Bronchial epithelial cell (primary cell): ENCODE measurements at regions not wholly inside any gene's neighbourhood (a gene's known extent, or its start where the extent isn't known, plus 50 kb on each side); places are given as distances from the start of the nearest gene placed in this dataset.

ENCODE experiments used
- DNase-seq: peaks from one replicate; pipeline ENCODE4 v3.0.0-alpha.2; 2010; ENCODE audit warnings: low read depth
- FAIRE-seq: peaks from 2 replicates; lab custom pipeline; 2011; peaks lifted over from hg19 to GRCh38; lab: Jason Lieb, UNC
- H3K27me3 ChIP-seq: 2 replicates; pipeline ENCODE4 v1.5.1; 2011; ENCODE audit warnings: low read length; ENCODE audit not compliant: control insufficient read depth, insufficient read depth
- H3K36me3 ChIP-seq: 2 replicates; pipeline ENCODE4 v1.5.1; 2011; ENCODE audit warnings: low read length; ENCODE audit not compliant: control insufficient read depth, insufficient read depth
- H3K4me3 ChIP-seq: 2 replicates; pipeline ENCODE4 v1.5.1; 2011; ENCODE audit warnings: mild to moderate bottlenecking, low read depth, low read length, control low read depth
- TF ChIP-seq, protein P1 (sequence below): IDR thresholded peaks from 2 replicates; pipeline ENCODE4 v1.5.1; 2011; ENCODE audit warnings: mild to moderate bottlenecking, moderate library complexity, low read length, control low read depth, inconsistent platforms; ENCODE audit not compliant: insufficient read depth, severe bottlenecking

DNA sequence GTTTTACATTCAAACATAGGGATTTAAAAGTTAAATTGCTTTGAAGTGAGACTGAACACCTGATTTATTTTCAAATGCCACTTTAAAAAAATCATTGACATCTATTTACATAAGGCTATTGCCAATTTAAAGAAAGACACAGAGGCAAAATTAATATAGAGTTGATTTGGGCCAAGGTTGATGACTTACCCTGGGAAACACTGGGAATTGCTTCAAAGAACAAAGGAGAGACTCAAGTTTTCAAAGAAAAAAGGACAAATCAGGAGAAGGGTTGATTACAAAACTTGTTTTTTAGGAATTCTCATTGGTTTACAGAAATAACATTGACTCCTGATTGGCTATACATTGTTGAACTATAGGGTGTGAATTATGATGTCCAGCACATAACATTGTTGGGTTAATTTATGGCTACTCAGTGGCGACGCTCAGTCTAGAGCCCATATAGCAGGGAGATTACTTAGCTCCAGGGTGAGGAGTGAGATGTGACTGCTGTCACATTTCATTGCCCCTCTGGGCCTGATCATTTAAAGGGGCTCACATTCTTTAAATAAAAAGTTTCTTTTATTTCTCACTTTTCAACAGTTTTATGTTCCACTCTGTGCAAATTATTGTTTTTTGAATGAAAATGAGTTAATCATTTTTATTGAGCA lies 184.6 kb downstream of the SPATA18 start:
- Histone ChIP-seq H3K4me3 (no peak overlapping the region), H3K36me3 (no peaks in the 10 kb centered on the region), H3K27me3 (no peaks in the 10 kb centered on the region)
- no peak for DNase-seq
- TF ChIP-seq, protein P1, sequence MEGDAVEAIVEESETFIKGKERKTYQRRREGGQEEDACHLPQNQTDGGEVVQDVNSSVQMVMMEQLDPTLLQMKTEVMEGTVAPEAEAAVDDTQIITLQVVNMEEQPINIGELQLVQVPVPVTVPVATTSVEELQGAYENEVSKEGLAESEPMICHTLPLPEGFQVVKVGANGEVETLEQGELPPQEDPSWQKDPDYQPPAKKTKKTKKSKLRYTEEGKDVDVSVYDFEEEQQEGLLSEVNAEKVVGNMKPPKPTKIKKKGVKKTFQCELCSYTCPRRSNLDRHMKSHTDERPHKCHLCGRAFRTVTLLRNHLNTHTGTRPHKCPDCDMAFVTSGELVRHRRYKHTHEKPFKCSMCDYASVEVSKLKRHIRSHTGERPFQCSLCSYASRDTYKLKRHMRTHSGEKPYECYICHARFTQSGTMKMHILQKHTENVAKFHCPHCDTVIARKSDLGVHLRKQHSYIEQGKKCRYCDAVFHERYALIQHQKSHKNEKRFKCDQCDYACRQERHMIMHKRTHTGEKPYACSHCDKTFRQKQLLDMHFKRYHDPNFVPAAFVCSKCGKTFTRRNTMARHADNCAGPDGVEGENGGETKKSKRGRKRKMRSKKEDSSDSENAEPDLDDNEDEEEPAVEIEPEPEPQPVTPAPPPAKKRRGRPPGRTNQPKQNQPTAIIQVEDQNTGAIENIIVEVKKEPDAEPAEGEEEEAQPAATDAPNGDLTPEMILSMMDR = no peak
- no peak for FAIRE-seq

DNA sequence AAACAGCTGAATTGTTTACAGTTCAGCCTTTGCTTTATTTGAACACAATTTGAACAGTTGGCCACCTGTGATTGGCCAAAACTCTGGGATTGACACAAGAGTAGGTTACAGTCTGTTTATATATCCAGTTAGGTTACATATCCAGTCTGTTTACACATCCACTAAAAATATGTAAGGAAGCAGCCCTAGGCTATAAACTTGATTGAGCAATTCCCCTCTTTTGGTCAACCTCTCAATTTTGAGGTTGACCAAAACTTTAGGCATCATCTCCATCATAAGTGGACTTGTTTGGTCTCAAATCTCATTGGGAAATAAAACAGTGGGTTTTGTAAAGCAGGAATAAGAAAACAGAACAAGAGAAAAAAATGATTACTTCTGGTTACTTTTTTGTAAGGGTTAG lies 190.8 kb downstream of the SPATA18 start:
- no peak overlapping the region for H3K4me3 ChIP-seq
- TF ChIP-seq, protein P1 = no peak
- no peaks in the 10 kb centered on the region for H3K27me3 ChIP-seq
- DNase-seq = peak; percentile 23
- no peak for FAIRE-seq
- no peaks in the 10 kb centered on the region for H3K36me3 ChIP-seq

DNA sequence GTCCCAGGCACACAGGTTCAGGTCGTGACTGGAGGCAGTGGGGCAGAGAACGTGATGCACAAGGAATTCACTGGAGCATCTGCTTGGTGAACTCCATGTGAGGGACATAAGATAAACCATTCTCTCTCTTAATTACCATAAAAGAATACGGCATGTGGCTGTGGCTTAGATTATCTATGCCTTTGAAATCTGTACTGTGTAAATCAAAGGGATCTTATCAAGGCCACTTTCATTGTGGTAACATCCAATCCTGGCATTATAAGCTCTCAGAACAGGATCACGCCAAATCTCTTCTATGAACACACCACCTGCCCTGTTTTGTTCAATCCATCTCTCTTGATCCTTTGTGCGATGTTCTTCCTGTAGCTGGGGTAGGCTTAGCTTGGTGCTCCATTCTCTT lies 192.3 kb downstream of the SPATA18 start:
- H3K27me3 ChIP-seq = no peaks in the 10 kb centered on the region
- H3K36me3 ChIP-seq = no peaks in the 10 kb centered on the region
- no peak overlapping the region for H3K4me3 ChIP-seq
- FAIRE-seq (no peak), DNase-seq (no peak)
- TF ChIP-seq, protein P1 = no peak

DNA sequence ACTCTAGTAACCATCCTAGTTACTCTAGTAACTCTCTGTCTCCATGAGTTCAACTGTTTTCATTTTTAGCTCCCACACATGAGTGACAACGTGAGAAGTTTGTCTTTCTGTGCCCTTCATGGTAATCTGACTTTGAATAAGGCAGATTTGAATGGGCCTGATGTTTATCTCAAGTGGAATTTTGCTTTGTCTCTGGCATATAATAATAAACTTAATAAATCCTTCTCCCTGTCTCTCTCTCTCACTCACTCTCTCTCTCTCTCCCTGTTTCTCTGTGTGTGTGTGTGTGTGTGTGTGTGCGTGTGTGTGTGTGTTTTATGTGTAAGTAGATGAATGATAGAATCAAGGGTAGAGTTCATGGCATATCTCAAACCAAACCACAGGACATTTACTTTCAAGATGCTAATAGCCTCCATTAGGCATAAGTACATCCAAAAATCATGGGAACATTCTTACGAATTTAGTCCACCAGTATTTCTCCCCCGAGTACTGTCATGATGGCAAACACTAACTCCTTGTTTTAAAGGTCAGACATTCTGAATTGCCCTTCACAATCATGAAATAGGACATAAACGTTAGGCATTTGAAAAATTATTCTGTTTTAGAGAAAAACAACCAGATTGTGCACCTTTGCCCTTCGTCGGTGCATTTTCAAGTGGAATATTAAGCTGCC lies 193.1 kb downstream of the SPATA18 start:
- no peak for FAIRE-seq
- H3K4me3 ChIP-seq = no peak overlapping the region
- no peaks in the 10 kb centered on the region for H3K36me3 ChIP-seq
- no peaks in the 10 kb centered on the region for H3K27me3 ChIP-seq
- DNase-seq = no peak
- TF ChIP-seq, protein P1 = no peak

DNA sequence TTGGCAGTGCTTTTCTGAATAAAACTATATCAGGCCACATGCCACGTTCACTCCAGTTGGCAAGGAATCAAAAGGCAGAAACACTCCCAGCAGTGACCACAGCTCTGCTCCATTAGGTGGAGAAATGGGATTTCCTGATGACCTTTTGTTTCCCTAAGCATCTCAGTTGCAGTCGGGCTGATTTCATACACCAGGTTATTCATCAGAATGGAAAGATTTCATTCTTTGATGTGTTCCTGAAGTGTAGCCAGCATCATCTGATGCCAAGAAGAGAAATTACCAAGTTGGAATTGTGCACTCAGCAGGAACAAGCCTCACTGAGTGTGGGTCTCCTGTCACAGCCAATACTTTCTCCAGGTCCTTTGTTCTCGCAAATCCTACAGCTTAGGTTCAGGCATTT lies 193.7 kb downstream of the SPATA18 start:
- TF ChIP-seq, protein P1 = no peak

More for the DNA sequence above, 193.7 kb downstream of the SPATA18 start:
- FAIRE-seq (no peak), DNase-seq (no peak)
- Histone ChIP-seq H3K27me3 (no peaks in the 10 kb centered on the region), H3K36me3 (no peaks in the 10 kb centered on the region), H3K4me3 (no peak overlapping the region)
